Stimulated activated CD8-positive, alpha-beta memory T cell treated with anti-CD3 and anti-CD28 coated beads, Interleukin-12 subunit alpha, Interleukin-12 subunit beta, amount 100 ng/mL, for 4 hours (primary cell): ENCODE measurements at regions not wholly inside any gene's neighbourhood (a gene's known extent, or its start where the extent isn't known, plus 50 kb on each side); places are given as distances from the start of the nearest gene placed in this dataset.

ENCODE experiments used
- DNase-seq: peaks from one replicate; pipeline ENCODE4 v3.0.0-alpha.2; 2020; ENCODE audit warnings: low read depth

DNA sequence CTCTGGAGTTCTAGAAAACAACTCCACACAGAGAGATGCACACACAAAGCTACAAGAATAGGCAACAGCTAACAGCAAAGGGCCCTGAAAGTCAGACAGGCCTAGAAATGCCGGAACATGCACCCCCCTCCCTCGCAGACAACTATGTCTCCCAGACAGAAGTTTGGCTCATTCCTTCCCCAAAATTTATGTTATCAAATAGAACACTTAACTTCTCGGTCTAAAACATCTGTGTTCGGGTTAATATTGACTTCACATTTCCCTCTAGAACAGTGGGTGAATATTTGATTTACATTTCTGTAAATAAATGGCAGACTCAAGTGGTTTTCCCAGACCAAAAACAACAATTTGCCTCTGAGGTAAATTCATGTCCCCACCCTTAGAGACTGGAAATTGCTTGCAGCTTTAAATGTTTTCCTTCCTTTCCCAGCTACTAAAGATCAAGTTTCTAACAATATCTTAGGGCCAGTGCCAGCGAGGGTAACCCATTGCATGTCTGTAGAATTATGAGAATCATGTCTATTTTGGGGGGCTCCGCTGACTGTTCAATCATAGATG lies 92.5 kb upstream of the INHBA start:
- no peak for DNase-seq

DNA sequence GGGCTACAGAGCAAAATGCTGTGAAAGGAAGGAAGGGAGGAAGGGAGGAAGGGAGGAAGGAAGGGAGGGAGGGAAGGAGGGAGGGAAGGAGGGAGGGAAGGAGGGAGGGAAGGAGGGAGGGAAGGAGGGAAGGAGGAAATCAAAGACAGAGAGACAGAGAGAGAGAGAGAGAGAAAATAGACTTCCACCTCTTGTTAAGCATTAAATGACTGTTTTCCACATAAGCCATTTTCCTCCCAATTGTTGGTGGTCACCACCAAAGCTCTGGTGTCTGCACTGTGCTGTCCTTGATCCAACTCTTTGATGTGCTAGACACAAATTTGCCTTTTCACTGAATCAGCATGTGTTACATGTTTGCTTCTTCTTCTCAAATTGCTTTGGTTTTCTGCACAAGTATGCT lies 90.7 kb upstream of the INHBA start:
- DNase-seq = no peak

DNA sequence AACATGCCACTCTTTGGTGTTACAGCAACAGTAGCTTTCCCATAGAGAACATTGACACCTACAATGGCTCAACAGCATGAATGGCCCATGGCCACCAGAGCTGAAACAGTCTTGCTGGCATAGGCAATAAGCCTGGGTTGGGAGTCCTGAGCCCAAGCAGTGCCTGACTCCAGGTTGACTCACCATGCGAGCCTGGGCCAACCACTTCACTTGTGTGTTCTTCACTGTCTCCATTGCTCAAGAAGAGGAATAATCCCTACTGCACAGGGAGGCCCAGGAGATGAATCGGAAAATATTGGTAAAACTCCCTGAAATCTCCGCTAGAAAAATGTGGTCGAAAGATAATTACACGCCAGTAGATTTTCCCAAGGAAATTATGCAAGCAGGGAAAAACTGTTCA lies 89.2 kb upstream of the INHBA start:
- DNase-seq = no peak

DNA sequence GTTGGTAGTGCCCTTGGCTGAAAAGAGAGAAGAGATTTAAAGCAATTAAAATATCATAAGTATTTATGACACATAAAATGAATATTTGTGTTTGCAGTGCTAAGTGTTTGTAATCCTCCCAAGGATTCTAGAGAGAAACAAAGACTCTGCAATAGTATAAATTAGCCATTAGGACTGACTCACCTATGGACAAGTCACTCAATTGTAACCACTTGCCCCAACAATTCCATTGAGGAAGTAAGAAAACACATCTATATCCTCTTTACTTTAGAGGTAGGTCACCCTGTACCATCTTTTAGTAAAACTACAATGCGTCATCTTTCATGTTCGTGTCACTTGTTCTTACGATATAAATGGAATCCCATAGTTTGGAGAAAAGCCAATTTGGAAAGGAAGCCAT lies 85.7 kb upstream of the INHBA start:
- DNase-seq = no peak

DNA sequence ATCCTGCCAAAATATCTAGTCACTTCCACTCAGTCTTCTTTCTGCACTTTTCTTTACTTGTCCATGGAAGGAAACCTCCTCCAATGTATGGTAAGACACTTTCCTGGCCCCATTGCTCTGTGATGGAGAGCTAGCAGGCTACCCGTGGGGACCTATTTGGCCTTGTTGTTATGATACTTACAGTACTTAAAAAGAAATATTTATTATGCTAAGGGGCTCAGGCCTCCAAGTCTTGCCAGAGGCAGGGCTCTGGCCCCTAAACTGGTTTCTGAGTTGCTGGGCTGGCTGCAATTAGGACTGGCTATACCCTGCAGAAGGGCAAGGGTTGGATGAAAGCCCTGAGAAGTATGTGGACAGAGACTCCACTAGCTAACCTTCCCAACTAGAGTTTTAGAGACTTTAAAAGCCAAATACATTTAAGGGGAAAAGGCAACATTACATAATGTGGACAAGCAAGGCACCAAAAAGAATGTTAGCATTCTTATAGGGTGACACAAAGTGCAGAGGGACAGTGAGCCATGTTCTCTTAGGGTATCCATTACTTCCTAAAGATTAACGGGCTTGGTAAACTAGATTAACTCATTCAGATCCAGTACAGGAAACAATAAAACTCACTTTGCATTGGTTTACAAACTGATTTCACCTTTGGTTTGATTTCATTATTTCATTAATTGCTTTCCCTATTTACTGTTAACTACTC lies 84.9 kb upstream of the INHBA start:
- no peak for DNase-seq

DNA sequence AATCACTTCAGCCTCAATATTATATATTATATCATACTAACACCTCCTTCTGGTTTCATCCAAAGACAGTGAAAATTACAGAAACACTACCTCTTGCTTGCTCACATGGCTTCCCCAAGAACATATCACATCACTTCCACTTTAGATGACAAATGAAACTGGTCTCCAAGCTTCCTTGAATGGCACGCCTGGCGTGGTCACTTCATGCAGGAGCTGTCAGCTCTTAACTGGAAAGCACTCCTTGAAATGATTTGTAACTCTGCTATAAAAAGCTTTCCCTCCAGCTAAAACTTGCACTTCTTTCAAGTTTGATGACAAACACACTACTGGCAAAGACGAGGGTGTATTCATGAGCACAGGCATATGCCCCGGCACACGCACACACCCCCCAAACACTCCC lies 84.1 kb upstream of the INHBA start:
- no peak for DNase-seq

DNA sequence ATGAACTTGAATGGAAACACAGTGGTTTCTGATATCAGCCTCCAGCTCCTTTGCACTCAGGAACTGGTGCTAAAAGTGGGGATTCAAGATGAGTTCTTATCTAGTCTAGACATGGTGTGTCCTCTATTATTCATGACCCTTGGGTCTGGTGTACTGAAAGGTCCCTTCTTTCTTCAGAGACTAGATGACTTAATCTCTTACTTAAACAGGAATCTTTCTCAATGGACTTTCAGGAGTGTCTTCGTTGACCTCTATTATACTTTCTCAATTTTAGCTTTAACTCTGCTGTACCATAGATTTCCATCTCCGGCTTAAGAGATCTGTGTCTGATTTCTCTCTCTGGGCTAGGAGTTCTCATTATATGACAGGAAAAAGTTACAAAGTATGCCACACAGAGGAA lies 83.5 kb upstream of the INHBA start:
- no peak for DNase-seq

DNA sequence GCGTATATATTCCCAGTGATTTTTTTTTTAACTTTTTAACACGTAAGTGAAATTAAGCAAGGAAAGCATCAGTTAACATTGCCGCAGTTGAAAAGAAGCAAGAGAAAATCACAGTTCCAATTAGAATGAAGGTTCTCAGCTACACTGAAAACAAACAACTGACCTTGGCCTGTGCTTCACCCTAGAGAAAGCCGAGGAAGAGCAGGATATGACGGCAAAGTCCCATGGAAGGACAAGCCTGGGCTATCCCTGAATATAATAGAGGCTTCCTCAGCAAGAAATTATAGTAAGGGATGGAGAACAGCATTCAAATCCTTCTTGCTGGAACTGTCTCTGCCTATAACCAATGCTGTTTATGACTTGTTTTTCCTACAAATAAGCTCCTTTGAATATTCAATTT lies 83.0 kb upstream of the INHBA start:
- no peak for DNase-seq

DNA sequence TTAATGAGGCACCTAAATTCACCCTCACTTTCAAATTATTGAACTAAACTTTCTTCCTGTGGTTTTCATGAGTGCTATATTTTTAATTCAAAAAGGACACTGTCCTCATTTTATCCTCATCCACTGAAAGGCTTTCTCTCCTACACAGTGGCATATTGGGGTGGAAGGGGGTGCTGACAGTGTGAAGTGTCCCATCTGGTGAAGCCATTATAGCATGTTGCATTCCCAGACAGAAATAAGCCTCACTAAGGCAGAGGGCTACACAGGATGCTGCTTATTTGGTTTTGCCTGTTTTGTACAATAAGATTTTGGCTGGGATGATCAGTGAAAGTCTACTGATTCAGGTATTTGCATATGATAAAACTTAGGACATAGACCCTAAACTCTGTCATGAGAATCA lies 82.4 kb upstream of the INHBA start:
- DNase-seq = no peak

DNA sequence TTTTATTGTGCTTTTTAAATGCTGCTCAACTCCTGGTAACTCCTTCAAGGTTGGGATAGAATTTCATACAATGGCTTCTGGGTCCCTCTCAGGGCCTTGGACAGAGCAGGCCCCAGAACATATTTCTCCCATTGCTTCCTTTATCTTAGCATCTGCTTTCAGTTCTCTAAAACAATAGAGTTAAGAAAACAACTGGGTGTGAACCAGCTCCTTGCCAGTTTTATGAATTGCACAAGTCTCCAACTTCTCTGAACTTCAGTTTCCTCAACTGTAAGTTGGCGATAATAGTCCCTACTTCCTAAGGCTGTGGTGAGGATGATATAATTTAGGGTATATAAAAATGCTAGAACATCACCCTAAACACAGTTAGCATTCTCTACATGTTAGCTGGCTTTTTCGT lies 77.0 kb upstream of the INHBA start:
- DNase-seq = no peak

DNA sequence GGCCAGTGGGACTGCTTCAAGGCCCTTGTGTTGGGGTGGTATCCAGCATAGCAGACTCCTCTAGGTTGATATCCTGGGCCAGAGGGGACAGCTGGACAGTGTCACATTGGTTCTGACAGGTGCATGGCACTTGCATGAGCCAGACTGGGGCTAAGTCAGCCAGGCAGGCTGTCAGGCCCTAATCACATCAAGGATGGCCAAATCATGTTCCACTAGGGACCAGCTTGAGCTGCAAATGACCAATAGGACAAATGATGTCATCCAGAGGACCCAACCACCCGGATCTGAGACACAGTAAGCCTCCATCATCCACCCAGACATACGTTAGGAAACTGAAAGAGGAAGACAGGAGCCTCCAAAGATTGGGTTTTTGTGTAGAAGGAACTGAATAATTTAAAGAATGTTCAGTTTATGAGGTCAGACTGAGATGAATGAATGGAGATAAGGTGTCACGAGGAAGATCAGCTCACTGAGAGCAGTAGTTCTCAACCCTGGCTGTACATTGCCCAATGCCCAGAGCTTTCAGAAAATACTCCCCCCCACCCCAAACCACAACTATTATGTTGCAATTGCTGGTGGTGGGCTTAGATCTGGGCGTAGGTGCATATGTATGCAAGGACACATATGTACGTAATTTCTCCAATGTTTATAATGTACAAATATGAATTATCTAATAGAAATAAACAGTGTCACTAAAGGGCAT lies 75.2 kb upstream of the INHBA start:
- no peak for DNase-seq

DNA sequence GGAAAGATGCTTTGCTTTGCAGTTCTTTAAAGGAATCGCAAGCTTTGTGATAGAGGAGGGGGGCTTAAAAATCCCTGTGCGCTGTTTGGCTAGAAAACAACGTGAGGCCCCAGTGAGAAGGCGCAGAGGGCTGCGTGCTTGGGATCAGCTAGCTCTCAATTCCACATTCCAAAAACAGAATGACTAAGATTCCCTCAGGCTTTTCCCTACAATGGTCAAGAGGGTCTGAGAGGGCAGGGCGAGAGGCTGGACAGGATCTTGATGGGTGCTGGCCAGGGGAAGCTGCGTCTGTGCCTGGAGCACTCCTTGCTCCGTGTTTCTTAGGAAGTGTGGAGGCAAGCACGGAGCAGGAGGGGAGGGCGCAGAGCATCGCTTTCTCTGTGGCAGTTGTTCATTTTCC lies 72.1 kb upstream of the INHBA start:
- DNase-seq = no peak

DNA sequence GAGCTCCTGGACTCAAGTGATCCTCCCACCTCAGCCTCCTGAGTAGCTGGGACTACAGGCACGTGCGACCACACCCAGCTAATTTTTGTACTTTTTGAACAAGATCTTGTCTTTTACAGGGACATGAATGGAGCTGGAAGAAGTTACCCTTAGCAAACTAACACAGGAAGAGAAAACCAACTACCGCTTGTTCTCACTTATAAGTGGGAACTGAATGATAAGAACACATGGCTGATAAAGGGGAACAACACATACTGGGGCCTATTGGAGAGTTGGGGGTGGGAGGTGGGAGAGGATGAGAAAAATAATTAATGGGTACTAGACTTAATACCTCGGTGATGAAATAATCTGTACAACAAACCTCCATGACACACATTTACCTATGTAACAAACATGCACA lies 70.9 kb upstream of the INHBA start:
- DNase-seq = no peak

DNA sequence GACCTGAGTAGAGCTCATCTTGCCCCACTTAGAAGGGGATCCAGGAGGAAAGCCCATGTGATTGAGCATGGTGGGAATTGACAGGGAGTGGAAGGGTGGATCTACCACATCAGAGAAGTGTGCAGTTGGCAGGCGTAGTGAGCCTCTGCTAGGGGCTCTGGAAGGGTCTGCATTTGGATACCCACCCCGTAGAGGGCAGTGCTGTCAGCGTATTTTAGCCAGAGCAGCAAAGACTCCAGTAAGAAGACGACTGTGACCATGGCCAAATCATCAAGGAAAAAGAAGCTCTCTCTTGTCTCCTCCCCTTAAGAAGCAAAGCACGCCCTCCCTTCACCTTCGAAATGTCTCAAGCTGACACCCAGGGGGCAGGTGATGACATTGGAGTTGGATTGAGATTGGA lies 68.8 kb upstream of the INHBA start:
- no peak for DNase-seq

DNA sequence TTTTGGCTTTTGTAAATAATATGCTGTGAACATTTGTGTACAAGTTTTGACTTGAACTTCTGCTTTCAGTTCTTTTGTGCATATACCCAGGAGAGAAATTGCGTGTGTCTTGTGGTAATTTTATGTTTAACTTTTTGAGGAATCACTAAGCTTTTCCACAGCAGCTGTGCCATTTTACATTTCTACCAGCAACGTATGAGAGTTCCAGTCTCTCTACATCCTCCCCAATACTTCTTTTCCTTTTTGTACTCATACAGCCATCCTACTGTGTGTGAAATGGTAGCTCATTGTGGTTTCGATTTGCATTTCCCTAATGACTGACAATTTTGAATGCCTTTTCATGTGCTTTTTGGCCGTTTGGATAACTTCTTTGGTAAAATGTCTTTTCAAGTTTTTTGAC lies 66.3 kb upstream of the INHBA start:
- DNase-seq = no peak

DNA sequence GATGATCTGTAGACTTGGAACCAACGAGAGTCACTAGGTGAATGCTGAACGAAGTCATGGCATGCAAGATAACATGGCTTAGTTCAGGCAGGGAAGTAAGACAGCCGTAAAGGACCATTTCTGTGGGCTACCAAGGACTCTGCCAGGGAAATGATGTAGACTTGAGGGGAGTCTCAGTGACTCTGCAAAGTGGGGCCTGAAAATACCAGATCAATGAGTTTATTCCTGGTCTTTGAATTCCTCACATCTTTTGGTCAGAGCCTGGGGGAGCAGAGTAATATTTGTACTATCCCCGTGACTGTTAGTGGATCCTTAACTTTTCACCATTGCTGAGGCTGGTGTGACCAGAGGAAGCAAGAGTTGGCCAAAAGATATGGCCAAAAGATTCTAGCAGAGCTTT lies 60.7 kb upstream of the INHBA start:
- DNase-seq = no peak

DNA sequence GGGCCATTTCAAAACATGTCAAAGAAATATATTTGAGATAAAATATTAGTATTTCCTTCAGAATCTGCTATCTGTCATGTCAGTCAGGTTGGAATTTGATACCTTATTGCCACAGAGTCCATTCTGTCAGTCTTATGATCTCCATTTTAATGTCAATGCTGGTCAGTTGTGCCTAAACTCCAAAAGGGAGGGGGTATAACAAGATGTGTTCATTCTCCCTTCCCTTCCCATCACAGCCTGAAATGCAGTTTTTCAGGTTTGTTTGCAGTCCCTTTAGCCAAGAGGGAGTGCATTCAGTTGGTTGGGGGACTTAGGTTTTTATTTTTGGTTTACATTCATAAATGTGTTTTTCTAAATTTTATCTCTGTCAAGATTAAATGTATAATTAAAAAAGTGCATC lies 59.8 kb upstream of the INHBA start:
- no peak for DNase-seq

DNA sequence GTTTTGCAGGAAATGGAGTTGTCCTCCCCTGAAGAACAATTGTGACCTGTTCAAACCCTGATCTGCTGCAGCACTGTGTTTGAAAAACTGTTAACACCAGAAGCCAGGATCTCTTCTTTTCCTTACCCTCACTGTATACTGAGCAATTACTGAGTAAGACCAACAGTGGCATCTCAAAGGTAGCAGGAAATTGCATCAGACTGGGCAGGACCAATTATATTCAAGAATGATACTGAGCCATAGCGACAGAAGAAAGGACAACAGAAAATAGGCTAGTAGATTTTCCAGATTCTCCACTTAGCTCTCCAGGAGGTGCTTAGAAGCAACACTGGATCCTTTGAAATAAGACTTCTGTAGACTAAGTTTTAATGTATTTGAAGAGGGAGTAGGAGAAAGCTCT lies 57.4 kb upstream of the INHBA start:
- DNase-seq = no peak

DNA sequence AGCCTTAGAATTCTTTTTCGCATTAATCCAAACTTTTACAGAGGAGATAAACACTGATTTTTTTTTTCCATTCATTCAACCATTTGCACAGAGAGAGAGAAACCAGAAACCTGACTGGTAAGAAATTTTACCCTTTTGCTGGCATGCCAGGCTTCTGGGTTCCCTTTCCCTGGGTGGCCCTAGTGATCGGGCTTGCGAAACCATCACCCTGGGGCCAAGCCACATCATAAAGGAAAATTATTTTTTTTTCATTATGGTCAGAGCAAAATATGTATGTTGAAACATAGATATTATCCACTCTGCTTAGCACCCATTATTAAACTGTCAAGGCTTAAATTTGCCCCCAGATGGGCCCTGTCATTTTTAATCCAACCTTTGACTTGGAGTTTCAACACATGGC lies 55.4 kb upstream of the INHBA start:
- no peak for DNase-seq

DNA sequence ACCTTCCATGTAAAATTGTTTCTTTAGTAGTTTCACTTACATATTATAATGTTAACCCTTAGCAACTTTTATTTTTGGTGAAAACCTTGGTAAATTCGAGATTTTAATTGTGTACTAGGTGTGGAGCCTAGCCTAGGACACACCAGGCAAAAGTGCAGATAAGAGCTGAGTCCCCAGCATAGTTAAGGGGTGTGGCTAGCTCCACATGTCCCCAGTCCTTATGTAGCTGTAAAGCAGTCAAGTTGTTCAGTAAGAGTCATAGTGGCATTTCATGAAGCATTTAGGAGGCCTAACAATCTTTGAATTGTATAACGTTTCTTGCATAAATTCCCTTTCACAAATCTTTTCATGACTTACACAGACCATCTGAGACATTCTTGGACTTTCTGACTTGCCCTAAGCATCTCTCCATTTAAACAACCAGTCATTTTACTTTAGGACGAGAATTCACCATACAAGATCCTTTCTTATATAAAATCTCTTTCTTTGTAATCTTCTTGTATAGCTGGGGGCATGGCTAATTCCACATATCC lies 53.8 kb upstream of the INHBA start:
- DNase-seq = no peak

DNA sequence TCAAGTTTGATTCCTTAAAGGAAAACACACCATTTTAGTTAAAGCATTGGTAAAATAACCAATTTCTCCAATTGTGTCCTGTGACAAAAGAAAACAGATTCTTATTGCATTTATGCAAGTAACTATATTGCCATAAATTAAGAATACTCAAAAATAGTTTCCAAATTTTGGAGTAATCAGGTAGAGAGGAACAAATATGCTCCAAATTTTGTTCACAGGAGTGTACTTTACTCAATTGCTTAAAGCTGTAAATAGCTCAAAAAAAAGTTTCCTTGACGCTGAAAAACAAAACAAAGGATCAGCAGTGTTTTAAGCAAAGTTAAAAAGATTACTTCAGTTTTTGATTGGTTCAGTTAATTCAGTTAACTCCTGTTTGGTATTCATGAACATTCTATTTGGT lies 52.2 kb upstream of the INHBA start:
- no peak for DNase-seq

DNA sequence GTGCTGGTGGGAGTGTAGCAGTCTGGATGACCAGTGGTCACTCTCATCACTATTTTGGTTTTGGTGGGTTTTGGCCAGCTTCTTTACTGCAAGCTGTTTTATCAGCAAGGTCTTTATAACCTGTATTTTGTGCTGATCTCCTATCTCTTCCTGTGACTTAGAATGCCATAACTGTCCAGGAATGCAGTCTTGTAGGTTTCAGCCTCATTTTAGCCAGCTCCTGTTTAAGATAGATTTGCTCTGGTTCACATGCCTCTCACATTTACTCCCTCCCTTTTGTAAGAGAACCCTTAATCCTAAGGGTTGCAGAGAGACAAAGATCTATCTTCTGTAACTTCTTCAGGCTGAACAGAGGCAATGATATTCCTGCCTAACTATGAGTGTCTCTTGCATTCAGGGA lies 51.2 kb upstream of the INHBA start:
- DNase-seq = no peak
